Lower leg skin (tissue), 3 donors: ENCODE measurements at regions not wholly inside any gene's neighbourhood (a gene's known extent, or its start where the extent isn't known, plus 50 kb on each side); places are given as distances from the start of the nearest gene placed in this dataset.

Experiments used
- POLR2A ChIP-seq, 2 donors: fragments of 450-650 bp; IDR thresholded peaks; one replicate each; pipeline ENCODE4 v1.6.1; 2016 to 2017; ENCODE audit warnings: antibody characterized with exemption in 2 of 2, mild to moderate bottlenecking in 1 of 2, moderate library complexity in 1 of 2
- TF ChIP-seq, protein P1 (sequence below), 3 donors: fragments of 450-650 bp; IDR thresholded peaks; one replicate each; pipeline ENCODE4 v1.5.1; 2016; ENCODE audit warnings: antibody characterized with exemption in 3 of 3, mild to moderate bottlenecking in 3 of 3, moderate library complexity in 2 of 3

- TF ChIP-seq, protein P1, sequence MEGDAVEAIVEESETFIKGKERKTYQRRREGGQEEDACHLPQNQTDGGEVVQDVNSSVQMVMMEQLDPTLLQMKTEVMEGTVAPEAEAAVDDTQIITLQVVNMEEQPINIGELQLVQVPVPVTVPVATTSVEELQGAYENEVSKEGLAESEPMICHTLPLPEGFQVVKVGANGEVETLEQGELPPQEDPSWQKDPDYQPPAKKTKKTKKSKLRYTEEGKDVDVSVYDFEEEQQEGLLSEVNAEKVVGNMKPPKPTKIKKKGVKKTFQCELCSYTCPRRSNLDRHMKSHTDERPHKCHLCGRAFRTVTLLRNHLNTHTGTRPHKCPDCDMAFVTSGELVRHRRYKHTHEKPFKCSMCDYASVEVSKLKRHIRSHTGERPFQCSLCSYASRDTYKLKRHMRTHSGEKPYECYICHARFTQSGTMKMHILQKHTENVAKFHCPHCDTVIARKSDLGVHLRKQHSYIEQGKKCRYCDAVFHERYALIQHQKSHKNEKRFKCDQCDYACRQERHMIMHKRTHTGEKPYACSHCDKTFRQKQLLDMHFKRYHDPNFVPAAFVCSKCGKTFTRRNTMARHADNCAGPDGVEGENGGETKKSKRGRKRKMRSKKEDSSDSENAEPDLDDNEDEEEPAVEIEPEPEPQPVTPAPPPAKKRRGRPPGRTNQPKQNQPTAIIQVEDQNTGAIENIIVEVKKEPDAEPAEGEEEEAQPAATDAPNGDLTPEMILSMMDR (IDR thresholded peaks at IDR 0.05): no peak
- TF ChIP-seq POLR2A (IDR thresholded peaks at IDR 0.05): no peak
These were observed 191.1 kb upstream of the B3GALT2 start for GRCh38 chr1:193377472-193377871.
